Prostate gland (tissue), 2 donors: ENCODE measurements at regions not wholly inside any gene's neighbourhood (a gene's known extent, or its start where the extent isn't known, plus 50 kb on each side); places are given as distances from the start of the nearest gene placed in this dataset.

Source experiments
- DNase-seq: peaks from one replicate; pipeline ENCODE4 v3.0.0-alpha.2; 2019; ENCODE audit warnings: low spot score
- H3K27ac ChIP-seq, 2 donors: fragments of 200-600 bp; sonication (generic); 2 replicates each; pipeline ENCODE4 v1.5.1; 2017 to 2019
- H3K27me3 ChIP-seq: fragments of 200-600 bp; sonication (generic); replicated peaks from 2 replicates; pipeline ENCODE4 v1.5.1; 2019; ENCODE audit not compliant: insufficient read depth
- H3K36me3 ChIP-seq, 2 donors: fragments of 200-600 bp; sonication (generic); 1 replicate in 1 of 2; 2 replicates in 1 of 2; pipeline versions ENCODE4 v1.5.1 to v1.8.1; 2017 to 2019
- H3K4me1 ChIP-seq: fragments of 200-600 bp; sonication (generic); replicated peaks from 2 replicates; pipeline ENCODE4 v1.5.1; 2019
- H3K4me3 ChIP-seq, 2 donors: fragments of 200-600 bp; sonication (generic); 2 replicates each; pipeline ENCODE4 v1.5.1; 2017 to 2019
- H3K9me3 ChIP-seq: fragments of 200-600 bp; sonication (generic); 2 replicates; pipeline ENCODE4 v1.5.1; 2017
- POLR2A ChIP-seq: fragments of 450-650 bp; IDR thresholded peaks from one replicate; pipeline ENCODE4 v1.6.1; 2016; ENCODE audit warnings: antibody characterized with exemption, mild to moderate bottlenecking
- POLR2AphosphoS5 ChIP-seq: sonication (generic); formaldehyde crosslinking; IDR thresholded peaks from one replicate; pipeline ENCODE4 v1.6.1; 2017; ENCODE audit warnings: antibody characterized with exemption
- WGBS: methylation state at CpG from one replicate; pipeline ENCODE4 v1.1.5; 2018; 5-methylcytosine and 5-hydroxymethylcytosine counted together
- intact Hi-C: fragments of 100-400 bp; cut with DNase I; formaldehyde crosslinking; loops from one replicate; pipeline ENCODE4 v1.14.2; 2022
- TF ChIP-seq, protein P1 (sequence below), 4 experiments: fragments of 200-600 bp in 2 of 4; fragments of 450-650 bp in 2 of 4; sonication (generic) in 2 of 4; IDR thresholded peaks; 1 replicate in 3 of 4; 2 replicates in 1 of 4; pipeline ENCODE4 v1.5.1; 2016 to 2019; ENCODE audit warnings: antibody characterized with exemption in 4 of 4, mild to moderate bottlenecking in 2 of 4, moderate library complexity in 2 of 4

DNA sequence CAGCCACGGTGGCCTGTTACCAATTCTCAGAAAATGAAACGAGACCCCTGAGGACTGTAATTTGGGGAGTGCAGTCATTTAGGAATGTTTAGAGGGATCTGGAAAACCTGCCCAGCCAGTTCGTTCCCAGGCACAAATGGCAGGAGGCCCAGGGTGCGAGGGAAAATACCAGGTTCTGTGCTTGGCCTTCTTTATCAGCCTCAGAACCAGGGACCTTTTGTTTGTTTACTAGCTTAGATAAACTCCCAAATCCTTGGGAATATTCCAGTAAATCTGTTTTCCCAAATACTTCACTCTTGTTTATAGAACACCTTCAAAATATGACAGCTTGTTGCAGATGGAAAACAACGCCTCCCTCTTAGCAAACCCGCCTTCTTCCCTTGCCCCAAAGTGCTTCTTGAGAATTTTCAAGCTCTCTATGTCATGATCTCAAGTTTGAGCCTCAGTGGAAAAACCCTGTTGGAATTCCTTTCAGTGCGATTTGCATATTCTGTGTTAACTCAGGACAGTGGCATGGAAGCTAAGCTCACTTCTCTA lies 400.3 kb upstream of the SMIM21 start:
- Histone ChIP-seq H3K4me1 (no peaks in the 10 kb centered on the region), H3K4me3 (no peak overlapping the region), H3K27me3 (no peaks in the 10 kb centered on the region), H3K36me3 (no peaks in the 10 kb centered on the region), H3K27ac (no peak overlapping the region), H3K9me3 (no peaks in the 10 kb centered on the region)
- intact Hi-C loops, result no loop called here
- WGBS, result 45% methylated on average over 7 of the region's 7 CpGs
- no peak for DNase-seq
- TF ChIP-seq, protein P1, sequence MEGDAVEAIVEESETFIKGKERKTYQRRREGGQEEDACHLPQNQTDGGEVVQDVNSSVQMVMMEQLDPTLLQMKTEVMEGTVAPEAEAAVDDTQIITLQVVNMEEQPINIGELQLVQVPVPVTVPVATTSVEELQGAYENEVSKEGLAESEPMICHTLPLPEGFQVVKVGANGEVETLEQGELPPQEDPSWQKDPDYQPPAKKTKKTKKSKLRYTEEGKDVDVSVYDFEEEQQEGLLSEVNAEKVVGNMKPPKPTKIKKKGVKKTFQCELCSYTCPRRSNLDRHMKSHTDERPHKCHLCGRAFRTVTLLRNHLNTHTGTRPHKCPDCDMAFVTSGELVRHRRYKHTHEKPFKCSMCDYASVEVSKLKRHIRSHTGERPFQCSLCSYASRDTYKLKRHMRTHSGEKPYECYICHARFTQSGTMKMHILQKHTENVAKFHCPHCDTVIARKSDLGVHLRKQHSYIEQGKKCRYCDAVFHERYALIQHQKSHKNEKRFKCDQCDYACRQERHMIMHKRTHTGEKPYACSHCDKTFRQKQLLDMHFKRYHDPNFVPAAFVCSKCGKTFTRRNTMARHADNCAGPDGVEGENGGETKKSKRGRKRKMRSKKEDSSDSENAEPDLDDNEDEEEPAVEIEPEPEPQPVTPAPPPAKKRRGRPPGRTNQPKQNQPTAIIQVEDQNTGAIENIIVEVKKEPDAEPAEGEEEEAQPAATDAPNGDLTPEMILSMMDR (IDR thresholded peaks at IDR 0.05), result no peak
- TF ChIP-seq POLR2A, result no peak
- TF ChIP-seq POLR2AphosphoS5, result no peak

DNA sequence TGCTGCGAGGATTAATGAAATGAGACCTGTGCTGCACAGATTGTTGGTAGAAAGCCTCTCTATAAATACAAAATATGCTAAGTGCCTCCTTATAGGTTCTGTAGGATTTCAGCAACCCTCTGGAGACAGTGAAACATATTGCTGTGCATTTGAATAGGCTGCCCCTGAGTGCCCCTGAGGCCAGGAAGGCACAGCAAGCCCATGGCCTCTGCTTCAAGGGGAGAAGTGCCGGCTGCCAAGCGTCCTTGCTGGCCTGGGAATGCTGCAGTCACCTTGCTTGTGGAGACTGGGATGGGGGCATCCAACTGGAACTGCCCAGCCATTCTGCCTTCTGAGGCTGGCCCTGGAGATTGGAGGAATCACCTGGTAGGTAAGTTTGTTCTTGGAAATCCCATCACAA lies 397.2 kb upstream of the SMIM21 start:
- H3K9me3 ChIP-seq, result no peaks in the 10 kb centered on the region
- TF ChIP-seq POLR2A (no peak), POLR2AphosphoS5 (no peak)
- TF ChIP-seq, protein P1 (IDR thresholded peaks at IDR 0.05), result no peak
- WGBS, result 93% methylated on average over 3 of the region's 3 CpGs
- no peak for DNase-seq
- intact Hi-C loops, result no loop called here
- no peaks in the 10 kb centered on the region for H3K36me3 ChIP-seq
- H3K4me1 ChIP-seq, result no peaks in the 10 kb centered on the region
- H3K27ac ChIP-seq, result no peak overlapping the region
- no peaks in the 10 kb centered on the region for H3K27me3 ChIP-seq
- no peak overlapping the region for H3K4me3 ChIP-seq

DNA sequence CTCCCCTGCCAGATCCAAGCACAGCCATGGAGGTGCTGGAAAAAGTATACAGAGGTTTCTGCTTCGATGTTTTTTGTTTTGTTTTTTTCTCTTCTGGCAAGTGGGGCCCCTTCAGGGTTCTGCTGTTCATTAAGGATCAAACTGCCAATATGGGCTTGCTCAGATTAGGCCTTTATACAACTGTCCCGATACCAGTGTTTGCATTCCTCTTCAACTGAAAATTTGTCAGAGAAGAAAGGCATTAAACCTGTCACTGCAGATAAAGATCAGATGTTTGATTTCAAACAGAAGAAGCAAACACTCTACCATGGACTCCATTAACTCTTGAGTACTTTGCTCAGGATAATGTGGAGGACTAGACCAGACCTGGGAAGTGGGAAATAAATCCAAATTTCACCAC lies 396.0 kb upstream of the SMIM21 start:
- Histone ChIP-seq H3K9me3 (no peaks in the 10 kb centered on the region), H3K4me1 (no peaks in the 10 kb centered on the region), H3K27ac (no peak overlapping the region), H3K36me3 (no peaks in the 10 kb centered on the region), H3K27me3 (no peaks in the 10 kb centered on the region), H3K4me3 (no peak overlapping the region)
- DNase-seq, result no peak
- intact Hi-C loops, result no loop called here
- WGBS, result 12% methylated on average over 2 of the region's 2 CpGs
- TF ChIP-seq POLR2AphosphoS5 (no peak), POLR2A (no peak)
- TF ChIP-seq, protein P1 (IDR thresholded peaks at IDR 0.05), result no peak

DNA sequence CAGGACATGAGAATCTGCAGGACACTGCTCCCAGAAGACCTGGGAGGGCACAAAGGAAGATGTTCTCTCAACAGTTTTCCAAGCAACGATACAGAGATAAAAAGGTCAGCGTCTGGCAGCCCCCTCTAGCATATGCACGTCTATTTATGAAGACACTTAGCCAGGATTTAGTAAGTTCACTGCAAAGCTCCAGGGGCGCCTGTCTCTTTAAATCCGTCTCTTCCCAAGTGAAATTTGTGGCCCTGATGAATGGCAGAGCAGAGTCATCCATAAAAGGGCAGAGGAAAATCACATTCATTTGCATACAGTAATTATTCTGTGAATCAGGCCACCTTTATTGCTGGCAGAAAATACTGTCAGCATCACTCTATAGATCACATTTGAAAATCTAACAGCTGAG lies 390.9 kb upstream of the SMIM21 start:
- intact Hi-C loops, result no loop called here
- 66% methylated on average over 5 of the region's 5 CpGs for WGBS
- no peak overlapping the region for H3K4me3 ChIP-seq

DNA sequence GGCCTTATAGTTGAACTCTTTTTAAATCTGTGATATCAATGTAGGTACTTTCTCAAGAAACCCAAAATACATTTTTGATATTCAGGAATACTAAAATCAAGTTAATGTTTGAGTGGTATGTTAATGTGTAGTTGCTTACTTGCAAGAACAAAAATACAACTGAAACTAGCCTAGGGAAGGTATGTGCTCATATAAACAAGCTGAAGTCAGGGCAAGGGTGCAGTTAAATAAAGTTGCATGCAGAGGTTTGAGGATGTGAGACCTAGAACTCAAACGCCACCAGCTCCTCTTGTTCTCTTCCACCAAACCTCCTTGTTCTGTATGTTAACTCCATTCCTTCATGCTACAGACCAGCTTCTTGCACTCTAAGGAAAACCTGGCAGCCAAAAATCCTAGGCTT lies 388.3 kb upstream of the SMIM21 start:
- intact Hi-C loops, result no loop called here
- Histone ChIP-seq H3K36me3 (no peaks in the 10 kb centered on the region), H3K9me3 (no peaks in the 10 kb centered on the region), H3K27me3 (no peaks in the 10 kb centered on the region), H3K27ac (no peak overlapping the region), H3K4me3 (no peak overlapping the region), H3K4me1 (no peaks in the 10 kb centered on the region)
- TF ChIP-seq, protein P1 (IDR thresholded peaks at IDR 0.05), result no peak
- TF ChIP-seq POLR2AphosphoS5 (no peak), POLR2A (no peak)
- 87% methylated on average over 1 of the region's 1 CpG for WGBS
- DNase-seq, result no peak

More for the DNA sequence above, 390.9 kb upstream of the SMIM21 start:
- Histone ChIP-seq H3K36me3 (no peaks in the 10 kb centered on the region), H3K27ac (no peak overlapping the region), H3K4me1 (no peaks in the 10 kb centered on the region), H3K9me3 (no peaks in the 10 kb centered on the region), H3K27me3 (no peaks in the 10 kb centered on the region)
- TF ChIP-seq, protein P1 (IDR thresholded peaks at IDR 0.05), result no peak
- TF ChIP-seq POLR2A, result no peak
- no peak for TF ChIP-seq POLR2AphosphoS5
- DNase-seq, result no peak
